NB4 (cell line): ENCODE measurements at regions not wholly inside any gene's neighbourhood (a gene's known extent, or its start where the extent isn't known, plus 50 kb on each side); places are given as distances from the start of the nearest gene placed in this dataset.
"Not testable (repeated sequence)": the region's sequence is repeated elsewhere in the genome, so short reads cannot be mapped to it uniquely, and the experiment has no call there.

ENCODE experiments used
- DNase-seq: peaks from one replicate; pipeline ENCODE4 v3.0.0; 2010; ENCODE audit warnings: low read depth
- H3K4me3 ChIP-seq: one replicate; pipeline ENCODE4 v1.5.1; 2011; ENCODE audit warnings: mild to moderate bottlenecking, low read depth, low read length, moderate library complexity
- MYC ChIP-seq: IDR thresholded peaks from 2 replicates; pipeline ENCODE4 v1.6.1; 2011; ENCODE audit warnings: low read depth, low read length
- POLR2A ChIP-seq: IDR thresholded peaks from 2 replicates; pipeline ENCODE4 v1.6.1; 2011; ENCODE audit warnings: mild to moderate bottlenecking; ENCODE audit not compliant: insufficient read length; ENCODE audit errors: extremely low read depth
- TF ChIP-seq, protein P1 (sequence below): IDR thresholded peaks from one replicate; pipeline ENCODE4 v1.5.1; 2012; ENCODE audit warnings: low read depth, low read length
- TF ChIP-seq, protein P2 (sequence below): IDR thresholded peaks from 2 replicates; pipeline ENCODE4 v1.6.1; 2011; ENCODE audit warnings: low read depth, low read length

DNA sequence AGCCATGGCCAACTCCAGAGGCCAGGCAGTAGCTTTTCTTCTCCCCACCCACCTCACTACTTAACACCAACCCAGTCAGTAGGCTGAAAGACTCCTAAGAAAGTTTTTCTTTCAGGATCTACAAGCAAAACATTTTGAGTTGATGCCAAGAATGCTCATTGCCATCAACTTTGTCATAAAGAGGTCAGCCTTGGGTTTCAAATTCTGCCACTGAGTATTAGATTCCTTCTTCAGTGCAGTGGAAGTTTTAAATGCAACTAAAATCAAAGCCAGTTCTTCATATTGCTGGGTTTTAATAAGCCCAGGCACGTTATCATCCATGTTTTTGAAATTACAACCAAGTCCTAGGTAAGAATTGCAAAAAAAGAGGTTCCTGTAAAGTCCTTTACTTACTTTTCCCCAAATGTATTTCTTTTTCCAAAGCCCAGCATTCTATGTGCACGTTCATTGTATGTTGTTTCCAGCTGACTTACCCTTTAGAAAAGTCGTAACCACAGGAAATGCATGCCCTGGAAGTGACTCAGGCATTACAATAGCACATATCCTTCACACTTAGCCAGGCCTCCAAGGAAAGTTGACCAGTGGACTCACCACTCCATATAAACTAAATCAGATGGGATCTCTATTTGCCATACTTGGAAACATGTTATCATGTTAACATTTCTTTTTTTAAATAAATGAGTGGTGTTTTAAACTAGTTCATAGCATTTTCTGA, 229.9 kb downstream of the SOX3 start:
- no peak overlapping the region for H3K4me3 ChIP-seq
- TF ChIP-seq, protein P1, sequence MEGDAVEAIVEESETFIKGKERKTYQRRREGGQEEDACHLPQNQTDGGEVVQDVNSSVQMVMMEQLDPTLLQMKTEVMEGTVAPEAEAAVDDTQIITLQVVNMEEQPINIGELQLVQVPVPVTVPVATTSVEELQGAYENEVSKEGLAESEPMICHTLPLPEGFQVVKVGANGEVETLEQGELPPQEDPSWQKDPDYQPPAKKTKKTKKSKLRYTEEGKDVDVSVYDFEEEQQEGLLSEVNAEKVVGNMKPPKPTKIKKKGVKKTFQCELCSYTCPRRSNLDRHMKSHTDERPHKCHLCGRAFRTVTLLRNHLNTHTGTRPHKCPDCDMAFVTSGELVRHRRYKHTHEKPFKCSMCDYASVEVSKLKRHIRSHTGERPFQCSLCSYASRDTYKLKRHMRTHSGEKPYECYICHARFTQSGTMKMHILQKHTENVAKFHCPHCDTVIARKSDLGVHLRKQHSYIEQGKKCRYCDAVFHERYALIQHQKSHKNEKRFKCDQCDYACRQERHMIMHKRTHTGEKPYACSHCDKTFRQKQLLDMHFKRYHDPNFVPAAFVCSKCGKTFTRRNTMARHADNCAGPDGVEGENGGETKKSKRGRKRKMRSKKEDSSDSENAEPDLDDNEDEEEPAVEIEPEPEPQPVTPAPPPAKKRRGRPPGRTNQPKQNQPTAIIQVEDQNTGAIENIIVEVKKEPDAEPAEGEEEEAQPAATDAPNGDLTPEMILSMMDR = no peak
- TF ChIP-seq, protein P2, sequence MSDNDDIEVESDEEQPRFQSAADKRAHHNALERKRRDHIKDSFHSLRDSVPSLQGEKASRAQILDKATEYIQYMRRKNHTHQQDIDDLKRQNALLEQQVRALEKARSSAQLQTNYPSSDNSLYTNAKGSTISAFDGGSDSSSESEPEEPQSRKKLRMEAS = no peak
- TF ChIP-seq MYC (no peak), POLR2A (no peak)
- no peak for DNase-seq

DNA sequence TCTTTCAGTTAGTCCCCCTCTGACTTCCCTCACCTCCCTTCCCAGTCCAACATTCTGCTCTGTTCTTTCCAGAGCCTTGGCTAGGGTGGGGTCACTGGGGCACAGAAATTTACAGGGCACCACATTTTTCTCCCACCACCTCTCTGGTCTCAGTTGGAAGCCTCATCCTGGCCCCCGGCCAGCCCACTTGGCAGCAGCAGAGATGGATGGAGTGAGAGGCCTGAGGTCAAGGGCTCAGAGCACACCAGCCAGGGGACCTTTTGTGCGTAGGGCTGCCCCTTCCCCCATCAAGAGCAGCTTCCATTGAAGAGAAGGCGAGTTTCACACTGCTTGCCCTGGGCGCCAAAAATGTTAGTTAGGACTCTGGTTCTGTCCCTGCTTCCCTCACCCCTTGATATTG, 230.9 kb downstream of the SOX3 start:
- TF ChIP-seq, protein P1 = no peak
- no peak for TF ChIP-seq MYC
- TF ChIP-seq POLR2A = no peak
- TF ChIP-seq, protein P2 = no peak

DNA sequence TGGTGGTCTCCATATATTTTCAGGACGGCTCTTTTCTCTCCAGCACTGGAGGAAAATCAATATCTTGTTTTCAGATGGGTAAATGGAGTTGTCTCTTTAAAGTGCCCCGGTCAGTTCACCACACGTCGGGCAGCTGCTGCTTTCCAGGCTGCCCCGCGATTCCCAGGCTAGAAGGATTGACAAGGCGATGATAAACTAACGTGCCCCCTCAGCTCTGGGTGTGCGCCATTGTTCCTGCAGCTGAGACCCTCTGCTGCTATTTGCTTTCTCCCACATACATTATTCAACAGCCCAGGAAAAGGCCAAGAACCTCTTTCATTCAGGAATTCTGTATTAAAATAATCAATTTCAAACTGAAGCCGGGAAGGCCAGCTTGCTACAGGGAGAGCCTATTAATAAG, 254.5 kb downstream of the SOX3 start:
- no peak overlapping the region for H3K4me3 ChIP-seq
- no peak for DNase-seq
- TF ChIP-seq, protein P2 = no peak
- TF ChIP-seq, protein P1 = no peak
- TF ChIP-seq POLR2A (no peak), MYC (no peak)

More for the DNA sequence above, 230.9 kb downstream of the SOX3 start:
- DNase-seq = no peak
- H3K4me3 ChIP-seq = no peak overlapping the region

DNA sequence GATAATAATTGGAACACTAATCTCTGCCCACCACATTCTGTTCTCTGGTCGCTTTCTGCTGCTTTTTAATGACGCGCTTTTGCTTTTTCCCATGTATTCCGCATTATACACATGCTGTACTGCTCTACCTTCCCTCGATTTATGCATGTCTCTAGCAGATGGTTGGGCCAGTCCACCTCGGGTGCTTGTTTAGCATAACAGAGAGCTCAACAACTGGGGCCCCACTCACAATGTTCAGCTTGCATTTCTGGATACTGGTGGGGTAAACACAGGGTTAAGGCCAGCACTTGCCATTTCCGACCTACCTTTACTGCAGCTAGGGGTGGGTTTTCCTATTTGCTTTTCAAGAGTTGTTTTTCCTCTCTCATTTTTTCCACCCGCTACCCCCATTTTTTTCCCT, 255.8 kb downstream of the SOX3 start:
- TF ChIP-seq MYC (no peak), POLR2A (no peak)
- TF ChIP-seq, protein P1 = no peak
- TF ChIP-seq, protein P2 = no peak
- H3K4me3 ChIP-seq = no peak overlapping the region
- no peak for DNase-seq

DNA sequence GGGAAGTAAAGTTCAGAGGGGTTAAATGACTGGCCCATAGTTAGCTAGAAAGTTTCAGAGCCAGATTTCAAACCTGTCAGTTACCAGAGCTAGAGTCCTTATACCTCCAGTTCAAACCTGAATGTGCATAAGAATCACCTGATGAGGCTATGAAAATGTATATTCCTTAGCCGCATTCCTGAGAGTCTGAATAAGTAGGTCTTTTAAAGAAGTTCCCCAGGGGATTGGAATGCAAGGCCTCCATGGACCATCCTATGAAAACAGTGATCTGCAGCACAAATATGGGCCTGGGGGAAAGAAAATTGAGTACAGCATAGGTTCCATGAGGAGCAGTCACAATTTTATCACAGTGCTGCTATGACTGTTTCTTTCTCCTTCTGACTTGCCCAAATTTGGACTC, 263.9 kb upstream of the CXorf66 start:
- DNase-seq = no peak
- H3K4me3 ChIP-seq = no peak overlapping the region
- TF ChIP-seq POLR2A = no peak
- TF ChIP-seq, protein P1 = no peak

DNA sequence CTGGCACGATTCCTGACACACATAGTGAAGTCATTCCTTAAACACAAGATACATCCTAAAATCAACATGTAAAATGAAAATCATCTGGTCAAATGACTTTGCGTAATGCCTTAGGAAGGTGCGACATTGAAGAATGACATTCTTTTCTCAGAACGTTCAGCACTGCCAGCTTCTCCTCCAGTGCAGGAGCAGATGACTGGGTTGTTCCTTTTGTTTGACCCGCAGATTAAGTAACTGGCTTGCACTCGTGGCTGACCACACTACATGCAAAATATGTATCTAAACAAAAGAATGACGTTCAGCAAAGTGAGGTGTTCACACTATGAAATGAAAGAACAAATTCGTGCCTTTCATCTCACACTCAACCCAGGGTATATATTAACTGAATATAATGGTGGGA, 260.7 kb upstream of the CXorf66 start:
- DNase-seq = not testable (repeated sequence)

DNA sequence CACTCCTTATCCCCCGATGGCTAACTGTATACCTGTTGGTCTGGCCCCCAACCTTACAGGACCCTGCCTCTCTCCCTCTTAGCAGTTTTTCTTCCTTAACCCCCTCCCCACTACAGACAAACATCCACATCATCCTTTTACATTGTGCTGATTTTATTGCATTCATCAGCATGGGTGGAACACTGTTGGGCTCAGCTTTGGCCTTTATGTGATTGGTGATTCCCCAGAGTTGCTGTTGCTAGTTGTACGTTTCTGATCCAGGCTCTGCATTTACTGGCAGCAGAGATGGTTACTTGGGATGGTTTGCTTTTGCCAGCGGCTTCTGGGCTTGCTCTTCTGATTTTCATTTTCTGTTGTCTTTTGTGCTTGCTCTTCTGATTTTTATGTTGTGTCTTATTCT, 250.6 kb upstream of the CXorf66 start:
- not testable (repeated sequence) for DNase-seq, H3K4me3 ChIP-seq

More for the DNA sequence above, 260.7 kb upstream of the CXorf66 start:
- H3K4me3 ChIP-seq = not testable (repeated sequence)

DNA sequence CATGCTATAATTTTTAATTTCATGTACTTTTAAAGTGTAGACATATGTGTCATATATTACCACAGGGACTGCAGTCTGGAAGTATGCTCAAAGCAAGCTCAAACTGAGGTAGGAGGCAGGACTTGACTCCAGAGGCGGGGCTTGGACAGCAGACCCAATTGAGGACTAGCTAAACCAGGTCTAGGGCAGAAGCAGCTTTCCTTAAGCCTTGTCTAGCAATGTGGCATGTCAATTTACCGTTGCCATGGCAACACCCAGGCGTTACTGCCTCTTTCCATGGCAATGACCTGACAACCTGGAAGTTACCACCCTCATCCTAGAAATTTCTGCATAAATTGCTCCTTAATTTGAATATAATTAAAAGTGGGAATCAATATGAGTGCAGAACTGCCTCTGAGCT, 249.2 kb upstream of the CXorf66 start:
- DNase-seq, H3K4me3 ChIP-seq: not testable (repeated sequence)
